ENCODE measurements at regions not wholly inside any gene's neighbourhood (a gene's known extent, or its start where the extent isn't known, plus 50 kb on each side); places are given as distances from the start of the nearest gene placed in this dataset.
"Not testable (repeated sequence)": the region's sequence is repeated elsewhere in the genome, so short reads cannot be mapped to it uniquely, and the experiment has no call there.

DNA sequence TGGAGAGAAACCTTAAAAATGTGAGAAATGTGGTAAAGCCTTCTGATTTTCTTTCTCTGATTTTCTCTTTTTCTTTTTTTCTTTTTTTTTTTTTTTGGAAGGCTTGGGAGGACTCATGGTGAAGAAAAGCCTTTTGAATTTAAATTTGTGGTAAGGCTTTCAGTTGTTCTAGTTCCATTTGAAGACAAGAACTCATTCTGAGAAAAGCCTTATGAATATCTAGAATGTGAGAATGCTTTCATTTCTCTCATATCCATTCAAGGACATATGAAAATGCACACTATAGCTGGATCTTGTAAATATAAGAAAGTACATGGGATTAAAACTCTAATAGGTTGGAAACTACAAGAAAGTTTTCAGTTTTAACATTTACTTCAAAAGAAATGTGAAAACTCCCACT, 1045.2 kb upstream of the NRXN1 start:
- Mint-ChIP-seq H3K36me3 (ENCODE audit: low read depth) (no peaks in the 10 kb centered on the region), H3K9me3 (peaks cover 12% of the 10 kb centered on the region), H3K4me3 (no peak overlapping the region), H3K27ac (no peak overlapping the region), H3K27me3 (no peaks in the 10 kb centered on the region), H3K4me1 (ENCODE audit: low read depth) (no peaks in the 10 kb centered on the region)
- intact Hi-C loops (cut with micrococcal nuclease), result no loop called here

DNA sequence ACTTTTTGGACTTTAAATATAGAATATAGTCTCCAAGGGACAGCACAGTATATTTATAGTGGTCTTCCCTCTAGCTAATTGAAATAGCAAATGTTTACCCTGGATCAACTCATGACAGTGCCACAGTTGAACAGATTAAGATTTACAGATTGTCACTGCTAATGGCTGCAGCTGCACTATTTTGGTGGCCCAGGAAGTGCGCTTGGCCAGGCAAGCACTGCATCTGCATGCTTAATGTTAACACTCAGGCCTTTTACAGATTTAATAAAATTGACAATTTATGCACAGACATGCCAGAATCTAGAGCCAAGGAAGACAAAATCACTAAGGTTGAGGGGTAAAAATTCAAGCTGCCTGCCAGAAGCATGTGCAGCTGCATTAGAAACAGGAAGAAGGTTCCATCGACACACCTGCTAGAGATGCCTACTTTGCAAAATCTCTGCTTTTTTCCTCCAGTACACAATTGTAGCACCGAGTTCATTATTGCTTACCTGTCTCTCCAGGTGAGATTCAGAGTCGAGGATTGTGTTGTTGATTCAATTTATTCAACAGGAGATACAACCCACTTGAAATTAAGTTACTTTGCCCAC, 1042.3 kb upstream of the NRXN1 start:
- no peaks in the 10 kb centered on the region for H3K27me3 Mint-ChIP-seq
- H3K36me3 Mint-ChIP-seq (ENCODE audit: low read depth), result no peaks in the 10 kb centered on the region
- H3K4me3 Mint-ChIP-seq, result no peak overlapping the region
- intact Hi-C loops (cut with micrococcal nuclease), result no loop called here
- no peak overlapping the region for H3K27ac Mint-ChIP-seq
- H3K9me3 Mint-ChIP-seq, result peaks cover 18% of the 10 kb centered on the region
- no peaks in the 10 kb centered on the region for H3K4me1 Mint-ChIP-seq (ENCODE audit: low read depth)

DNA sequence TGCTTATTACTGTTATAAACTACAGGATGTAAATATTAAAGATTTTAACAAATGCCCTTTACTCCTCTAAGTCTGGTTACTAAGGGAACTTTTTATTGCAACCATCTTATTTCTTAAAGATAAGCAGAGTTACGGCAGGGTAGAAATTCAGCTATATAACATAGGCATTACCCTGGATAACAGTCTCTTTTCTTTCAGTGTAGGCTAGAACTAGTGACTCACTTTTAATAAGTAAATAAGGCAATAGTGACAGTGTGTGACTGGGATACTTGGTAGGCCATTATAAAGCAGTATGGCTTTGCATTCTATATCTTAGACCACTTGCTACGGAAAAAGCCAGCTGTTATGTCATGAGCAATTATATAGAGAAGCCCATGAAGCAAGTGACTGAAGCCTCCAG, 1041.0 kb upstream of the NRXN1 start:
- no peak overlapping the region for H3K4me3 Mint-ChIP-seq
- H3K27ac Mint-ChIP-seq, result no peak overlapping the region
- peaks cover 18% of the 10 kb centered on the region for H3K9me3 Mint-ChIP-seq
- intact Hi-C loops (cut with micrococcal nuclease), result no loop called here
- H3K27me3 Mint-ChIP-seq, result no peaks in the 10 kb centered on the region
- no peaks in the 10 kb centered on the region for H3K36me3 Mint-ChIP-seq (ENCODE audit: low read depth)
- H3K4me1 Mint-ChIP-seq (ENCODE audit: low read depth), result no peaks in the 10 kb centered on the region

DNA sequence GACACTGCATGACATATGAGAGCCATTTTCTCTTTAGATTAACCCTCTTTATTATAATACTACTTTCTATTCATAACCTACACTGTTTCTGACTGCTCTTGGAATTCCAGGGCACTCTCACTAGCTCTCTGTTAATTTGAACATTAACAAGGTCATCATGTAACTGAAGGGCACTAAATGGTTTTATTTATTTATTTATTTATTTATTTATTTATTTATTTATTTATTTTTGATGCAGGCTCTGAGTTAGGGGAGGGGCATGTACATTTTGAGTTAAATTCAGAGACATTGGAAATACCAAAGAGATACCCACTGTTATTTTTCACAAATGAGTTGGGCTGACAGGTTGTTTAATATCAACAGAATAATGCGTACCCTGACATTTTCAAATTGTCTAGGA, 1038.7 kb upstream of the NRXN1 start:
- H3K27ac Mint-ChIP-seq, result no peak overlapping the region
- no peaks in the 10 kb centered on the region for H3K27me3 Mint-ChIP-seq
- peaks cover 12% of the 10 kb centered on the region for H3K9me3 Mint-ChIP-seq
- H3K36me3 Mint-ChIP-seq (ENCODE audit: low read depth), result no peaks in the 10 kb centered on the region
- H3K4me3 Mint-ChIP-seq, result no peak overlapping the region
- intact Hi-C loops (cut with micrococcal nuclease), result no loop called here
- no peaks in the 10 kb centered on the region for H3K4me1 Mint-ChIP-seq (ENCODE audit: low read depth)

DNA sequence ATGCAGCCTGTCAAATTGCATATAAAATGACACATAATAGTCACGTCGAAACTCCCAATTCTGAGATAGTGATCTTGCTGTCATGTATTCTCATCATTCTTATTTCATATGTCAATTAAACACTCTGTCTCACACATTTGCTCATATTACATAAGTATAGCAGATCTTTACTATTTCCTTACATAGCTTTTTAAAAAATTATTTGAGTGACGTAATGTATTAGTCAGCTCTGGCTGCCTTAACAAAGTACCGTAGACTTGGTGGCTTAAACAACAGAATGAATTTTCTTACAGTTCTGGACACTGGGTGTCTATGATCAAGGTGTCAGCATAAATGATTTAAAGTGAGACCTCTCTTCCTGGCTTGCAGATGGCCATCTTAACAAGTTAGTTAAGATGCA, 1032.3 kb upstream of the NRXN1 start:
- Mint-ChIP-seq H3K4me1 (ENCODE audit: low read depth) (no peaks in the 10 kb centered on the region), H3K27me3 (no peaks in the 10 kb centered on the region), H3K27ac (no peak overlapping the region), H3K36me3 (ENCODE audit: low read depth) (no peaks in the 10 kb centered on the region), H3K9me3 (peaks cover 20% of the 10 kb centered on the region), H3K4me3 (no peak overlapping the region)
- intact Hi-C loops (cut with micrococcal nuclease), result no loop called here

DNA sequence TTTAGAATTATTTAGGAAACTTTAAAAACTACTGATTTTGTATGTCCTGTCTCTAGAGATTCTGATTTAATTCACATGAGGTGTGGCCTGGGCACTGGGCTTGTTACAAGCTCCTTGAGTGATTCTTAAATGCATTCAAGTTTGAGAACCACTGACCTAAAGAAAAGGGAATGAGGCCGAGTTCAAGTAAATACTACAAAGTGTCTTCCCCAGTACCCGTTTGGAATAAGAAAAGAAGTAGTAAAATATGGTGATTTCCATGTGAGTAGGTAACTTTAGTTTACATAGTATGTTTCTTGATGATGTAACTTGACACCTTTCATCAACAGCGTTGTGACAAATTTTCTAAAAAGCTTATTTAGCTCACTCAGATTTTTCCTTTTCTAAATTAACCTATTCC, 1022.9 kb upstream of the NRXN1 start:
- Mint-ChIP-seq H3K4me3 (no peak overlapping the region), H3K9me3 (peaks cover 40% of the 10 kb centered on the region), H3K27ac (no peak overlapping the region), H3K4me1 (ENCODE audit: low read depth) (no peaks in the 10 kb centered on the region), H3K27me3 (no peaks in the 10 kb centered on the region), H3K36me3 (ENCODE audit: low read depth) (no peaks in the 10 kb centered on the region)
- intact Hi-C loops (cut with micrococcal nuclease), result no loop called here

DNA sequence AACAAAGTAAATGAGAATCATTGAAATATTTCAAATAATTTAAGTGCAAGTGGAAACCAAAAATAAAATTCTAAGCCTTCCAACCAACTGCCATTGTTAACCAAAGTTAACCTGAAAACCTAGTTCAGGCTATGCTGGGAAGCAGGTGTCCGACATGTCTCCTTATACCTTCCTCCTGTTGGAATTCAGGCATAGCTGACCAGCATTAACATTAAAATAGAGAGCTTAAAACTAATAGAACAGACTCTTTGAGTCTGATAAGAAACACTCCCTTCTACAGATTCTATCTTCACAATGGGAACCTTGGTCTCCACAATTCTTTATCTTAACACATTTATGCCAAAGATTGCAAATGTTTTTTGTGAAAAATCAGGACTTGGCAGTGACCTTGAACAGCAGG, 1004.9 kb upstream of the NRXN1 start:
- Mint-ChIP-seq H3K9me3 (no peaks in the 10 kb centered on the region), H3K4me3 (no peak overlapping the region), H3K36me3 (ENCODE audit: low read depth) (no peaks in the 10 kb centered on the region), H3K4me1 (ENCODE audit: low read depth) (no peaks in the 10 kb centered on the region), H3K27me3 (no peaks in the 10 kb centered on the region), H3K27ac (no peak overlapping the region)
- intact Hi-C loops (cut with micrococcal nuclease), result no loop called here

DNA sequence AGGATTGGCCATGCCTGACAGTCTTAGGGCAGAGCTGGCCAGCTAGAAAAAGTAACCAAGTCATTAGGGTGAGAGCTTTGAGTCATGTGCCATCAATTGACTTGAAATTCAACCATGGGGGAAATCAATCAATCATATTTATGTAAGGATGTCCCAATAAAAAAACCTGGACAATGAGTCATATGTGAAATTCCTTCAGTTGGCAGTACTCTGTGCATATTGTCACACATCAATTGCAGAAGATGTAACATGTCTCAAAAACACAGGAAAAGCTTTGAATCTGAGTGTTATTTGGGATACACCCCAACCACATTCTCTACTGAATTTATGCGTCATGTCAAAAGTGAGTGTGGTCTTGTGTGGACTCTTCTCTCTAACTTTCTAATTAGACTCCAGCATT, 1004.1 kb upstream of the NRXN1 start:
- Mint-ChIP-seq H3K27me3 (no peaks in the 10 kb centered on the region), H3K27ac (no peak overlapping the region), H3K4me3 (no peak overlapping the region), H3K9me3 (no peaks in the 10 kb centered on the region), H3K36me3 (ENCODE audit: low read depth) (no peaks in the 10 kb centered on the region), H3K4me1 (ENCODE audit: low read depth) (no peaks in the 10 kb centered on the region)
- intact Hi-C loops (cut with micrococcal nuclease), result no loop called here

DNA sequence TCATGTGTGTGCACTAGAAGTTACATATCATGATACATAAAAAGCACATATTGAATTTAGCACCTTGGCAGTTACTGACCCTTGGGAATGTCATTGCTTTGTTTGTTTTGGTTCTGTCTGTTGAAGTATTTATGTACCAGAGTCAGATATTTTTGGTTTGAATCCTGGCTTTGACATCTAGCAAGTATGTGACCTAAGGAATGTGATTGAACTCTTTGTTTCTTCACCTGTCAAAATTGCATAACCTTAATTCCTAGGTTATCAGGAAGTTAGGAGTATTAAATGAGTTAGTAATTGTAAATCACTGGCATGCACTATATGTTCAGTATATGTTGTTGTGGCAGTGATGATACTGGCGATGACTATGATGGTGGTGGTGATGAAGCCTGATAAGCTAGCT, 1003.5 kb upstream of the NRXN1 start:
- Mint-ChIP-seq H3K4me1 (ENCODE audit: low read depth) (no peaks in the 10 kb centered on the region), H3K27me3 (no peaks in the 10 kb centered on the region), H3K36me3 (ENCODE audit: low read depth) (no peaks in the 10 kb centered on the region), H3K4me3 (no peak overlapping the region), H3K27ac (no peak overlapping the region), H3K9me3 (no peaks in the 10 kb centered on the region)
- intact Hi-C loops (cut with micrococcal nuclease), result no loop called here

DNA sequence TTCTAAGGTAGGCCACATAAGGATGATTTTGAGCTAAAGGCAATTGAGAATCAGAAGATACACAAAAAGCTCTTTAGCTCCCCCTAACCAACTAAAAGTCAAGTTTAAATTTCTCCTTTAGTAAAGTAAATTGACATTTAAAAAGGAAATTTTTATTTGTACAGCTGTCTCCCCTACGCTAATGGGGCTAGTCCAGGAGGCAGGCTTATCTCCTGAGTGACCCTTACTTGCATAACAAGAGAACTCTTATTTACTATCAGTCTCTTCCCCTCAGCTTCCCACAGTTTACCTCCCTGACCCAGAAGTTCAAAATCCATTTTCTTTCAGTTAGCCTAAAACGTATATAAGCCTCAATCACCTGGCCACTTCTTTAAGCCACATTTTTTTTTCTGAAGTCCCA, 1002.8 kb upstream of the NRXN1 start:
- Mint-ChIP-seq H3K4me3 (no peak overlapping the region), H3K36me3 (ENCODE audit: low read depth) (no peaks in the 10 kb centered on the region), H3K9me3 (no peaks in the 10 kb centered on the region), H3K27me3 (no peaks in the 10 kb centered on the region), H3K4me1 (ENCODE audit: low read depth) (no peaks in the 10 kb centered on the region), H3K27ac (no peak overlapping the region)
- intact Hi-C loops (cut with micrococcal nuclease), result no loop called here

DNA sequence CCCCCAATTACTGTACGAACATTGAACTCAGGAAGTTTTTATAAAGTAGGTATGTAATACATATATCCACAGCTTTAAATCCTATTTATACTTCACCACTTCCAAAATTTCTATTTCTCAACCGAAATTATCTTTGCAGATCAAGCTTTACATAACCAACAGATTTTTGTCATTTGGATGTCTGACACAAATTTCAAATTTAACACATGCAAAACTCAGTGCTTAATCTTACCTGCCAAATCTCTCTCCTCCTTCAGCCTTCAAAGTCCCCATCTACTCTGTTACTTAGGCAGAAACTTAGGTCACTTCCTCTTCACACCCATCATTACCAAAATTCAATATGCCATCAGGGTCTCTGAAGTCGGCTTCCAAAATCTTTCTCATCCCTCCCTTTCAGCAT, 990.1 kb upstream of the NRXN1 start:
- no peak overlapping the region for H3K4me3 Mint-ChIP-seq
- no peak overlapping the region for H3K27ac Mint-ChIP-seq
- H3K36me3 Mint-ChIP-seq (ENCODE audit: low read depth), result no peaks in the 10 kb centered on the region
- no peaks in the 10 kb centered on the region for H3K27me3 Mint-ChIP-seq
- no peaks in the 10 kb centered on the region for H3K4me1 Mint-ChIP-seq (ENCODE audit: low read depth)
- intact Hi-C loops (cut with micrococcal nuclease), result no loop called here
- H3K9me3 Mint-ChIP-seq, result peaks cover 63% of the 10 kb centered on the region

DNA sequence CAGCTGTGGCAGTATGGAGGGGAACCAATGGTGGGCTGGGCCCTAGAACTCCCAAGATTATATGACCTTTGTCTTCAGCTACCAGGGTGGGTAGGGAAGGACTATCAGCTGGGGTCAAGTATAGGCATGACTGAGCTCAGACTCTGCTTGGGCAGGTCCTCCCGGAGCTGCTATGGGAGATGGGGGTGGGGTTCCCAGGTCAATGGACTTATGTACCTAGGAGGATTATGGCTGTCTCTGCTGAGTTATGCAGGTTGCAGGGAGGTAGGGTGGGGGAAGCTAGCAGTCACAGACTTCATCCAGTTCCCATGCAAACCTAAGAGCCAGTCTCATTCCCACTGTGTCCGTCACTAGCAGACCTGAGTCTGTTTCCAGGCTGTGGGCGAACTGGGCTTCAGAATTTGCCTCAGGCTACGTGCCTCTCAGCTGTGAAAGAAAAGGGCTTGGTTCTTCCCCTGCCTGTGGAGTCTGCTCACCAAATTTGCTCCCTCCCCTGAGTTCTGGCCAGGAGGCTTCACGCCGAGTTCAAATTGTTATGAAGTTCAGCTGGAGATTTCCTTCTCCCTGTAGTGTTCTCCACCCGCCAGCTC, 985.8 kb upstream of the NRXN1 start:
- H3K27me3 Mint-ChIP-seq, result no peaks in the 10 kb centered on the region
- H3K4me3 Mint-ChIP-seq, result no peak overlapping the region
- H3K27ac Mint-ChIP-seq, result no peak overlapping the region
- H3K4me1 Mint-ChIP-seq (ENCODE audit: low read depth), result no peaks in the 10 kb centered on the region
- H3K9me3 Mint-ChIP-seq, result peaks cover 62% of the 10 kb centered on the region
- intact Hi-C loops (cut with micrococcal nuclease), result no loop called here
- no peaks in the 10 kb centered on the region for H3K36me3 Mint-ChIP-seq (ENCODE audit: low read depth)

DNA sequence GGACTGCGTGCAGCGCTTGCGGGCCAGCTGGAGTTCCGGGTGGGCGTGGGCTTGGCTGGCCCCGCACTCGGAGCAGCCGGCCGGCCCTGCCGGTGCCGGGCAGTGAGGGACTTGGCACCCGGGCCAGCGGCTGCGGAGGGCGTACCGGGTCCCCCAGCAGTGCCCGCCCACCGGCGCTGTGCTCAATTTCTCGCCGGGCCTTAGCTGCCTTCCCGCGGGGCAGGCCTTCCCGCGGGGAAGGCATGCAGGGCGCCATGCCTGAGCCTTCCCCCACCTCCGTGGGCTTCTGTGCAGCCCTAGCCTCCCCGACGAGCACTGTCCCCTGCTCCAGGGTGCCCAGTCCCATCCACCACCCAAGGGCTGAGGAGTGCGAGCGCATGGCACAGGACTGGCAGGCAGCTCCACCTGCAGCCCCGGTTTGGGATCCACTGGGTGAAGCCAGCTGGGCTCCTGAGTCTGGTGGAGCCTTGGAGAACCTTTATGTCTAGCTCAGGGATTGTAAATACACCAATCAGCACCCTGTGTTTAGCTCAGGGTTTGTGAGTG, 975.0 kb upstream of the NRXN1 start:
- H3K36me3 Mint-ChIP-seq (ENCODE audit: low read depth); H3K4me3 Mint-ChIP-seq; H3K27me3 Mint-ChIP-seq; H3K27ac Mint-ChIP-seq; intact Hi-C loops (cut with micrococcal nuclease); H3K4me1 Mint-ChIP-seq (ENCODE audit: low read depth): not testable (repeated sequence)
- H3K9me3 Mint-ChIP-seq, result peaks cover 26% of the 10 kb centered on the region

DNA sequence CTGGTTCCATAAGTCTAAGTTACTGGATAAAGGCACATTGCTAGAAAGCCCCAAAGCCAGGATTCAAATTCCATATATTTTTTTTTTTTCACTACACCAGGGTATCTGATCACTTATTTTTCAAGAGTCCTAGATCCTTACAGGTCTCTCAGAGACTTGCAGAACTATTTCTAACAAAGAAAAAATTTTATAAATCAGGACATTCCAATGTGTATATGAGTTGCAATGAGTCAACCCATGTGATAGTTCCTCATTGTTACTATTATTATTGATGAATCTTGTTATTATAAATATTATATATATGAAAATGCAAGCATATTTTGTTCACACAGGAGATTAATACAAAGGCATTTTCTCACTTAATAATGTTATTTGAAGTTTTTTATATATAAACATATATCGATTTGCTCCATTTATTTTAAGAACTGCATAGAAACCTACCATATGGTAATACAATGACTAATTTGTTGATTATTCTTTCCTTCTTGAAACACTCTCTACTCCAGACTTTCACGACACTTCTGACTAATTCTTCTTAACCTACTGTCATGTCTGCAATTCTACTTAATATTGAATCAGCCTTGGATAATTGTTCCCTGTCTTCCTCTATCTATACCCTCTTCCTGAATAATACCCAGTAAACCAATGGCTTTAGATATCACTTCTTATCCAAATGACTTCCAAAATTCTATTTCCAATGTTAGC, 968.4 kb upstream of the NRXN1 start:
- intact Hi-C loops (cut with micrococcal nuclease), result no loop called here
- Mint-ChIP-seq H3K9me3 (peaks cover 30% of the 10 kb centered on the region), H3K27ac (no peak overlapping the region), H3K27me3 (no peaks in the 10 kb centered on the region), H3K4me1 (ENCODE audit: low read depth) (no peaks in the 10 kb centered on the region), H3K36me3 (ENCODE audit: low read depth) (no peaks in the 10 kb centered on the region), H3K4me3 (no peak overlapping the region)

DNA sequence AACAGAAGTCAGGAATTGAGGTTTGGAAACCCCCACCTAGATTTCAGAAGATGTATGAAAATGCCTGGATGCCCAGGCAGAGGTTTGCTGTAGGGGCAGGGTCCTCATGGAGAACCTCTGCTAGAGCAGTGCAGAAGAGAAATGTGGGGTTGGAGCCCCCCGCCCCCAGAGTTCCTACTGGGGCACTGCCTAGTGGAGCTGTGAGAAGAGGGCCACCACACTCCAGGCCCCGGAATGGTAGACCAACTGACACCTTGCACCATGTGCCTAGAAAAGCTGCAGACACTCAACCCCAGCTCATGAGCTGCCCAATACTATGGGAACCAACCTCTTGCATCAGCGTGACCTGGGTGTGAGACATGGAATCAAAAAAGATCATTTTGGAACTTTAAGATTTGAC, 967.0 kb upstream of the NRXN1 start:
- Mint-ChIP-seq H3K9me3 (peaks cover 33% of the 10 kb centered on the region), H3K4me3 (no peak overlapping the region), H3K36me3 (ENCODE audit: low read depth) (no peaks in the 10 kb centered on the region), H3K27ac (no peak overlapping the region), H3K4me1 (ENCODE audit: low read depth) (no peaks in the 10 kb centered on the region), H3K27me3 (no peaks in the 10 kb centered on the region)
- intact Hi-C loops (cut with micrococcal nuclease), result no loop called here
